ENCODE measurements at regions not wholly inside any gene's neighbourhood (a gene's known extent, or its start where the extent isn't known, plus 50 kb on each side); places are given as distances from the start of the nearest gene placed in this dataset.

- peaks cover 15% of the 10 kb centered on the region for H3K9me3 ChIP-seq (replicated peaks)
- DNase-seq = no peak
- no peaks in the 10 kb centered on the region for H3K36me3 ChIP-seq
- TF ChIP-seq CTCF (IDR thresholded peaks at IDR 0.05; ENCODE audit: borderline replicate concordance) = no peak
- peaks cover 17% of the 10 kb centered on the region for H3K27me3 ChIP-seq (ENCODE audit: low read depth)
- no peak overlapping the region for H3K4me3 ChIP-seq
- H3K4me1 ChIP-seq = peaks cover 18% of the 10 kb centered on the region
- H3K27ac ChIP-seq (replicated peaks) = no peak overlapping the region
- intact Hi-C loops (cut with micrococcal nuclease) = no loop called here
Measured at GRCh38 chr22:27422442-27422841, 379.1 kb downstream of the MN1 start.

- Histone ChIP-seq H3K27me3 (ENCODE audit: low read depth) (peaks cover 28% of the 10 kb centered on the region), H3K9me3 (replicated peaks) (peaks cover 25% of the 10 kb centered on the region), H3K36me3 (no peaks in the 10 kb centered on the region), H3K4me1 (peaks cover 18% of the 10 kb centered on the region), H3K27ac (replicated peaks) (no peak overlapping the region), H3K4me3 (no peak overlapping the region)
- TF ChIP-seq CTCF (IDR thresholded peaks at IDR 0.05; ENCODE audit: borderline replicate concordance) = no peak
- no peak for DNase-seq
- intact Hi-C loops (cut with micrococcal nuclease) = no loop called here
Measured at GRCh38 chr22:27424319-27424718, 377.2 kb downstream of the MN1 start.

GRCh38 chr22:27429476-27429875 lies 372.1 kb downstream of the MN1 start:
- Histone ChIP-seq H3K9me3 (replicated peaks) (peaks cover 39% of the 10 kb centered on the region), H3K27ac (replicated peaks) (no peak overlapping the region), H3K4me1 (peaks cover 7% of the 10 kb centered on the region), H3K27me3 (ENCODE audit: low read depth) (peaks cover 77% of the 10 kb centered on the region), H3K36me3 (no peaks in the 10 kb centered on the region), H3K4me3 (no peak overlapping the region)
- no peak for DNase-seq
- intact Hi-C loops (cut with micrococcal nuclease) = no loop called here
- no peak for TF ChIP-seq CTCF (IDR thresholded peaks at IDR 0.05; ENCODE audit: borderline replicate concordance)

GRCh38 chr22:27431081-27431480 lies 370.5 kb downstream of the MN1 start:
- peaks cover 18% of the 10 kb centered on the region for H3K4me1 ChIP-seq
- no peak overlapping the region for H3K4me3 ChIP-seq
- peaks cover 33% of the 10 kb centered on the region for H3K9me3 ChIP-seq (replicated peaks)
- no peaks in the 10 kb centered on the region for H3K36me3 ChIP-seq
- intact Hi-C loops (cut with micrococcal nuclease) = no loop called here
- H3K27ac ChIP-seq (replicated peaks) = no peak overlapping the region
- peaks cover 90% of the 10 kb centered on the region for H3K27me3 ChIP-seq (ENCODE audit: low read depth)
- no peak for TF ChIP-seq CTCF (IDR thresholded peaks at IDR 0.05; ENCODE audit: borderline replicate concordance)
- DNase-seq = no peak

- Histone ChIP-seq H3K27me3 (ENCODE audit: low read depth) (peaks cover 94% of the 10 kb centered on the region), H3K36me3 (no peaks in the 10 kb centered on the region), H3K4me1 (peaks cover 18% of the 10 kb centered on the region), H3K9me3 (replicated peaks) (peaks cover 32% of the 10 kb centered on the region), H3K4me3 (no peak overlapping the region), H3K27ac (replicated peaks) (no peak overlapping the region)
- TF ChIP-seq CTCF (IDR thresholded peaks at IDR 0.05; ENCODE audit: borderline replicate concordance) = no peak
- intact Hi-C loops (cut with micrococcal nuclease) = no loop called here
- DNase-seq = no peak
Measured at GRCh38 chr22:27431896-27432295, 369.7 kb downstream of the MN1 start.

- DNase-seq = no peak
- no peak overlapping the region for H3K4me3 ChIP-seq
- H3K4me1 ChIP-seq = peaks cover 21% of the 10 kb centered on the region
- H3K27ac ChIP-seq (replicated peaks) = no peak overlapping the region
- peaks cover 20% of the 10 kb centered on the region for H3K9me3 ChIP-seq (replicated peaks)
- H3K27me3 ChIP-seq (ENCODE audit: low read depth) = peaks cover 94% of the 10 kb centered on the region
- H3K36me3 ChIP-seq = no peaks in the 10 kb centered on the region
- intact Hi-C loops (cut with micrococcal nuclease) = no loop called here
- TF ChIP-seq CTCF (IDR thresholded peaks at IDR 0.05; ENCODE audit: borderline replicate concordance) = no peak
Measured at GRCh38 chr22:27433099-27433498, 368.5 kb downstream of the MN1 start.

Measured in left ventricle myocardium inferior (tissue), 1 donor.